Trophoblast cell (in vitro differentiated cells and primary cell): ENCODE measurements at regions not wholly inside any gene's neighbourhood (a gene's known extent, or its start where the extent isn't known, plus 50 kb on each side); places are given as distances from the start of the nearest gene placed in this dataset.

Experiments used
- DNase-seq, 2 donors: peaks; one replicate each; pipeline ENCODE4 v3.0.0-alpha.2; 2016
- H2AFZ ChIP-seq: 2 replicates; pipeline ENCODE4 v1.6.1; 2013; ENCODE audit warnings: low read length, moderate library complexity, mild to moderate bottlenecking; ENCODE audit not compliant: insufficient read depth, poor library complexity
- H2AK5ac ChIP-seq: 2 replicates; pipeline ENCODE4 v1.6.1; 2013; ENCODE audit warnings: mild to moderate bottlenecking, low read length
- H2BK120ac ChIP-seq: 2 replicates; pipeline ENCODE4 v1.6.1; 2013; ENCODE audit warnings: low read length, mild to moderate bottlenecking, moderate library complexity; ENCODE audit not compliant: insufficient read depth, poor library complexity
- H2BK12ac ChIP-seq: 2 replicates; pipeline ENCODE4 v1.6.1; 2013; ENCODE audit warnings: mild to moderate bottlenecking, low read length, moderate library complexity
- H2BK5ac ChIP-seq: 2 replicates; pipeline ENCODE4 v1.6.1; 2013; ENCODE audit warnings: low read length, low read depth, moderate library complexity, mild to moderate bottlenecking; ENCODE audit not compliant: poor library complexity
- H3K14ac ChIP-seq: 2 replicates; pipeline ENCODE4 v1.6.1; 2013; ENCODE audit warnings: mild to moderate bottlenecking, low read length
- H3K18ac ChIP-seq: 2 replicates; pipeline ENCODE4 v1.6.1; 2013; ENCODE audit warnings: mild to moderate bottlenecking, low read length
- H3K23ac ChIP-seq: 2 replicates; pipeline ENCODE4 v1.6.1; 2013; ENCODE audit warnings: low read length
- H3K27ac ChIP-seq: 2 replicates; pipeline ENCODE4 v1.5.1; 2013; ENCODE audit warnings: low read depth, mild to moderate bottlenecking, inconsistent platforms, low read length, moderate library complexity
- H3K27me3 ChIP-seq: 2 replicates; pipeline ENCODE4 v1.6.1; 2013; ENCODE audit warnings: inconsistent platforms, mild to moderate bottlenecking, low read length, moderate library complexity; ENCODE audit not compliant: insufficient read depth
- H3K36me3 ChIP-seq, 2 experiments: 1 replicate in 1 of 2; 2 replicates in 1 of 2; pipeline ENCODE4 v1.6.1; 2013; ENCODE audit warnings: low read length in 2 of 2, mild to moderate bottlenecking in 2 of 2, moderate library complexity in 1 of 2; ENCODE audit not compliant: insufficient read depth in 2 of 2, control insufficient read depth in 1 of 2
- H3K4ac ChIP-seq: 2 replicates; pipeline ENCODE4 v1.6.1; 2013; ENCODE audit warnings: low read depth, mild to moderate bottlenecking, low read length, moderate library complexity
- H3K4me1 ChIP-seq, 2 experiments: 1 replicate in 1 of 2; 2 replicates in 1 of 2; pipeline ENCODE4 v1.6.1; 2013; ENCODE audit warnings: low read length in 2 of 2, mild to moderate bottlenecking in 2 of 2, moderate library complexity in 1 of 2; ENCODE audit not compliant: insufficient read depth in 2 of 2, control insufficient read depth in 1 of 2
- H3K4me2 ChIP-seq: 2 replicates; pipeline ENCODE4 v1.6.1; 2013; ENCODE audit warnings: inconsistent platforms, mild to moderate bottlenecking, low read length, moderate library complexity
- H3K4me3 ChIP-seq: 2 replicates; pipeline ENCODE4 v1.5.1; 2013; ENCODE audit warnings: mild to moderate bottlenecking, low read depth, low read length, inconsistent platforms
- H3K79me1 ChIP-seq: one replicate; pipeline ENCODE4 v1.6.1; 2013; ENCODE audit warnings: low read length
- H3K79me2 ChIP-seq: 2 replicates; pipeline ENCODE4 v1.6.1; 2013; ENCODE audit warnings: low read length, mild to moderate bottlenecking; ENCODE audit not compliant: control insufficient read depth, insufficient read depth, poor library complexity
- H3K9ac ChIP-seq: 2 replicates; pipeline ENCODE4 v1.6.1; 2013; ENCODE audit warnings: mild to moderate bottlenecking, low read length
- H3K9me3 ChIP-seq: 2 replicates; pipeline ENCODE4 v1.6.1; 2013; ENCODE audit warnings: low read depth, mild to moderate bottlenecking, control low read depth, inconsistent platforms, low read length; ENCODE audit not compliant: insufficient read depth
- H4K12ac ChIP-seq: 2 replicates; pipeline ENCODE4 v1.6.1; 2013; ENCODE audit warnings: low read depth, mild to moderate bottlenecking, low read length, moderate library complexity
- H4K8ac ChIP-seq: 2 replicates; pipeline ENCODE4 v1.6.1; 2013; ENCODE audit warnings: low read depth, mild to moderate bottlenecking, low read length, moderate library complexity
- H4K91ac ChIP-seq: one replicate; pipeline ENCODE4 v1.6.1; 2013; ENCODE audit warnings: low read depth, mild to moderate bottlenecking, low read length, moderate library complexity
- WGBS: extraction: QIAGEN DNeasy Blood & Tissue Kit; methylation state at CpG from one replicate; pipeline ENCODE4 v1.1.7; 2013; ENCODE audit warnings: missing lambda C conversion rate; ENCODE audit not compliant: insufficient read length, insufficient coverage; ENCODE audit errors: extremely low coverage; 5-methylcytosine and 5-hydroxymethylcytosine counted together

DNA sequence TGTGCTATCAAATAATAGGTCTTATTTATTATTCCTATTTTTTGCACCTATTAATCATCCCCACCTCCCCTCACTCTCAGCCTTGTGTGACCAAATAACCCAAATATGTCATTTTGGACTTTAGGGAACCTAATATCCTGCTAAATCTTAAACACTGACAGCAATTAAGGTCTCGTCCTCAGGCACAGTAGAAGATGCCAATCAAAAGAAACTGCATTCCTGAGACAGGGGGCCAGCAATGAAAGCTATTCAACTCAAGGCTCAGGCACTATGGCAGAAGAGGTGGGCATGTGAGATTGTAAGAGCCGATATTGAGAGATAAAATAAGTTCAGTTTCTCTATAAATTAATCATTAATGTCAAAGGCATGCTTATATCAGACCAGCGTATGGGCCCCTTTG, 1437.7 kb upstream of the PCDH9 start:
- Histone ChIP-seq H4K91ac (no peak overlapping the region), H2AFZ (no peak overlapping the region), H3K4me1 (no peaks in the 10 kb centered on the region), H3K4ac (no peak overlapping the region), H3K4me3 (no peak overlapping the region), H3K36me3 (no peaks in the 10 kb centered on the region), H3K79me1 (no peaks in the 10 kb centered on the region), H4K8ac (no peak overlapping the region), H3K18ac (no peak overlapping the region), H4K12ac (no peak overlapping the region), H2AK5ac (no peak overlapping the region), H3K9ac (no peak overlapping the region), H2BK5ac (no peak overlapping the region), H3K79me2 (no peaks in the 10 kb centered on the region), H3K4me2 (no peak overlapping the region), H2BK12ac (no peak overlapping the region), H2BK120ac (no peak overlapping the region), H3K27ac (no peak overlapping the region), H3K27me3 (no peaks in the 10 kb centered on the region), H3K23ac (no peak overlapping the region), H3K9me3 (no peaks in the 10 kb centered on the region), H3K14ac (no peak overlapping the region)
- no peak for DNase-seq
- no CpG with 5 or more reads among the region's 3 CpGs for WGBS

DNA sequence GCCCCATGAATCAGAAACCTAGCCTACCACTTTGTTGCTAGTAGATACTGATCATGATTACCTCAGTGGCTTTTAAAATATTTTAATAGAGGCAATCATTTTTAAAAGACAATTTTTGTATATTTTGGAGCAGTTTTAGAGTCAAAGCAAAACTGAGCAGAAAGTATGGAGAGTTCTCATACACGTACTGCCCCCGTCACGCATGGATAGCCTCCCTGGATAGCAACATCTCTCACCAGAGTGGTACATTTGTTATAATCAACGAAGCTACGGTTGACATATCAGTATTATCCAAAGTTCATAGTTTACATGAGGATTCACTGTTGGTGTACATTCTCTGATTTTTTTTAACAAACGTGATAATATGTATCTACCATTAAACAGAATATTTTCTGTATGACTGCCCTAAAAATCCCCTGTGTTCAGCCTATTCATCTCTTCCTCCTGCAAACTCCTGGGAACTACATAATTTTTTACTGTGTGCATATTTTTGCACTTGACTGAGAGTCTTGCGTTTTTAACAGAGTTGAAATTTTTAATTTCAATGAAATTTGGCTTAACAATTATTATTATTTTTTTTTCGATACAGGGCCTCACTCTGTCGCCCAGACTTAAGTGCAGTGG, 1436.8 kb upstream of the PCDH9 start:
- no peak overlapping the region for H3K18ac ChIP-seq
- no peak overlapping the region for H3K4ac ChIP-seq
- no peak overlapping the region for H2BK120ac ChIP-seq
- H3K79me1 ChIP-seq: no peaks in the 10 kb centered on the region
- WGBS: no CpG with 5 or more reads among the region's 9 CpGs
- H3K4me1 ChIP-seq: no peaks in the 10 kb centered on the region
- H3K14ac ChIP-seq: no peak overlapping the region
- H3K79me2 ChIP-seq: no peaks in the 10 kb centered on the region
- no peak overlapping the region for H2AFZ ChIP-seq
- H4K12ac ChIP-seq: no peak overlapping the region
- no peak overlapping the region for H2BK12ac ChIP-seq
- no peak overlapping the region for H3K4me3 ChIP-seq
- no peak overlapping the region for H3K9ac ChIP-seq
- H3K36me3 ChIP-seq: no peaks in the 10 kb centered on the region
- H3K23ac ChIP-seq: no peak overlapping the region
- no peak overlapping the region for H3K27ac ChIP-seq
- H4K91ac ChIP-seq: no peak overlapping the region
- H3K27me3 ChIP-seq: no peaks in the 10 kb centered on the region
- H3K9me3 ChIP-seq: no peaks in the 10 kb centered on the region
- no peak overlapping the region for H2BK5ac ChIP-seq
- no peak overlapping the region for H2AK5ac ChIP-seq
- no peak overlapping the region for H4K8ac ChIP-seq
- H3K4me2 ChIP-seq: no peak overlapping the region
- no peak for DNase-seq

- no peak for DNase-seq
- no peak overlapping the region for H2AFZ ChIP-seq
- no peak overlapping the region for H2AK5ac ChIP-seq
- no peak overlapping the region for H3K23ac ChIP-seq
- no peak overlapping the region for H2BK12ac ChIP-seq
- H3K18ac ChIP-seq: no peak overlapping the region
- no peak overlapping the region for H3K9ac ChIP-seq
- H3K4ac ChIP-seq: no peak overlapping the region
- H3K4me1 ChIP-seq: no peaks in the 10 kb centered on the region
- no peaks in the 10 kb centered on the region for H3K79me1 ChIP-seq
- H4K8ac ChIP-seq: no peak overlapping the region
- no peaks in the 10 kb centered on the region for H3K27me3 ChIP-seq
- H4K91ac ChIP-seq: no peak overlapping the region
- H4K12ac ChIP-seq: no peak overlapping the region
- no peak overlapping the region for H2BK120ac ChIP-seq
- H3K79me2 ChIP-seq: no peaks in the 10 kb centered on the region
- no peak overlapping the region for H3K4me2 ChIP-seq
- H3K4me3 ChIP-seq: no peak overlapping the region
- no peak overlapping the region for H2BK5ac ChIP-seq
- H3K9me3 ChIP-seq: no peaks in the 10 kb centered on the region
- H3K36me3 ChIP-seq: no peaks in the 10 kb centered on the region
- no peak overlapping the region for H3K27ac ChIP-seq
- H3K14ac ChIP-seq: no peak overlapping the region
Measured at GRCh38 chr13:68645814-68646213, 1415.7 kb upstream of the PCDH9 start.

DNA sequence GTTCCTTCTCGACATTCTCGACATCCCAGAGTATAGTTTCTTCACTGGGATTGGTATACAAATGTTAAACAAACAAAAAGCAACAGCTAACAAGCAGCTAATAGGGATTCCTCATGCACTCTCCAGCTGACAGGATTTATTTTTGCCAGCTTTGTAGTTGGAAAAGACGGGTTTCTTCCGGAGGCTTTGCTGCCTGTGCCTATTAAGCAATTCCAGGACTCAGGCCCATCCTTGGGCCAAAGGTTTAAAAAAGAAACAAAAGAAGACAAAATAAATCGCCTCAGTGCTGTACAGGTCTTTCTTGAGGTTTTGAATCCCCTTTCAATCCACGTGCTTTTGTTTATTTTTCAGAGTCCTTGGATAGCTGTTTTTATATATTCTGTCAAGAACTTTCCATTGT, 1414.5 kb upstream of the PCDH9 start:
- Histone ChIP-seq H4K91ac (no peak overlapping the region), H3K27ac (no peak overlapping the region), H3K23ac (no peak overlapping the region), H4K12ac (no peak overlapping the region), H2AFZ (no peak overlapping the region), H2BK12ac (no peak overlapping the region), H3K18ac (no peak overlapping the region), H3K4ac (no peak overlapping the region), H2BK5ac (no peak overlapping the region), H2BK120ac (no peak overlapping the region), H4K8ac (no peak overlapping the region), H3K4me3 (no peak overlapping the region), H2AK5ac (no peak overlapping the region), H3K79me2 (no peaks in the 10 kb centered on the region), H3K79me1 (no peaks in the 10 kb centered on the region), H3K9me3 (no peaks in the 10 kb centered on the region), H3K36me3 (no peaks in the 10 kb centered on the region), H3K4me2 (no peak overlapping the region), H3K9ac (no peak overlapping the region), H3K4me1 (no peaks in the 10 kb centered on the region), H3K27me3 (no peaks in the 10 kb centered on the region), H3K14ac (no peak overlapping the region)
- no CpG with 5 or more reads among the region's 6 CpGs for WGBS
- DNase-seq: no peak
